Left hindlimb (tissue), 1 donor: ENCODE measurements at regions not wholly inside any gene's neighbourhood (a gene's known extent, or its start where the extent isn't known, plus 50 kb on each side); places are given as distances from the start of the nearest gene placed in this dataset.
"Not testable (repeated sequence)": the region's sequence is repeated elsewhere in the genome, so short reads cannot be mapped to it uniquely, and the experiment has no call there.

Source experiments
- DNase-seq: peaks from one replicate; pipeline ENCODE4 v3.0.0-alpha.2; 2018

DNA sequence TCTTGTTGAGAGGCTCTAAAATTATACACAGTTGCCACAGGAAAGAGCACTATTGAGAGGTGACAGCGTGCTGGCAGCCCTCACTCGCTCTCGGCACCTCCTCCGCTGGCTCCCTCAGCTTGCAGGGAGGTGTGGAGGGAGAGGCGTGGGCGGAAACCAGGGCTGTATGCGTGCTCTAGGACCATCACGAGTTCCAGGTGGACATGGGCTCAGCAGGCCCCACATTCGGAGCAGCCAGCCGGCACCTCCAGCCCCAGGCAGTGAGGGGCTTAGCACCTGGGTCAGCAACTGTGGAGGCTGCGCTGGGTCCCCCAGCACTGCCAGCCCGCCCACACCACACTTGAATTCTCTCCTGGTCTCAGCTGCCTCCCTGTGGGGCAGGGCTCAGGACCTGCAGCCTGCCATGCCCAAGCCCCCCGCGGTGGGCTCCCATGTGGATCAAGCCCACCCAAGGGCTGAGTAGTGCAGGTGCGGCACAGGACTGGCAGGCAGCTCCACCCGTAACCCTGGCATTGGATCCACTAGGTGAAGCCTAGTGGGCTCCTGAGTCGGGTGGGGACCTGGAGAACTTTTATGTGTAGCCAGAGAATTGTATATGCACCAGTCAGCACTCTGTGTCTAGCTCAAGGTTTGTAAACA, 460.6 kb upstream of the ALCAM start:
- no peak for DNase-seq

DNA sequence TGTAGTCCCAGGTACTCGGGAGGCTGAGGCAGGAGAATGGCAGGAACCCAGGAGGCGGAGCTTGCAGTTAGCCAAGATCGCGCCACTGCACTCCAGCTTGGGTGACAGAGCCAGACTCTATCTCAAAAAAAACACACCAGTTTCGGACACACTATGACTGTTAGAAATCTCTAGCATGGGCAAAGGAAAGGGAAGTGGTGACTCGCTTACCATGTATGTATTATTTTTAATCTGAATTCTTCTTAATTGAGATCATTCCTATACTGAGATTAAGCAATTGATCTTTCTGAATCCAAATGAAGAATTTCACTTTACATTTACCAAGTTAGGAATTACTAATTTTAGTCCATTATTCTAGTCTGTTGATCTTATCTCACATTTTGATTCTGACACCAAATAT, 459.2 kb upstream of the ALCAM start:
- no peak for DNase-seq

DNA sequence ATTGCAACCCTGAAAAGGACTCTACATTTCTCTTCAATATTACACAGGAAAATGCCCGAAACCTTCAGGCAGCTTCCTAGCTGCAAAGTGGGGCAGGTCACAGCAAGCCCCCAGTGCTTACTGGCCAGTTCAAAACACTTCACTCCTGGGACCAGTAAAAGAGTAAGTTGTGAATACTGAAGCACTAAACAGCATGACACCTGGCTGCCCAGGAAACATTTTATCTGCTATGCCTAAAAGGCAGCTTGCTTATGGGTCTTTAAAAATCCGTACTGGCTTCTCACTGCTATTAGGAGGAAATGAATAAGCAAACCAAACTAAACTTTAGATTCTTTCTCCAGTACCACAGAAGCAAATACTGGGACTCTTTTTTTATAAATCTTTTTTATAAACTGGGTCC, 457.9 kb upstream of the ALCAM start:
- no peak for DNase-seq

DNA sequence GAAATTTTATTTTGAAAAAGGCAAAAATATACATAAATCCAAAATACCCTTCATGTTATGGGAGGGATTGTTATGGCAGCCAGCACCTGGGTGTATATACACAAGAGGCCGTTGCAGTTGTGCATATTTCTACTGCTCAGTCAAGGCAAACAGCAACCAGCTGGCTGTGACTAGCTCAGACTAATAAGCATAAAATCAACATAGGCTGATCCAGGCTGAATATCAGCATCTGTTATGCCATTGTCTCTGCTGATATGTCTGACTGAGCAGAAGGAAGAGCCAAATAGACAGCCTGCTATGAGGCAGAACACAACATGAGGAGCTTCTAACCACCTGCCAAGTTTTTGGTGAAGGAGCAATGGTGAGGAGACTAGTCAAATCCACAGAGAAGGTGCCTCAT, 457.5 kb upstream of the ALCAM start:
- peak; percentile 26 for DNase-seq

DNA sequence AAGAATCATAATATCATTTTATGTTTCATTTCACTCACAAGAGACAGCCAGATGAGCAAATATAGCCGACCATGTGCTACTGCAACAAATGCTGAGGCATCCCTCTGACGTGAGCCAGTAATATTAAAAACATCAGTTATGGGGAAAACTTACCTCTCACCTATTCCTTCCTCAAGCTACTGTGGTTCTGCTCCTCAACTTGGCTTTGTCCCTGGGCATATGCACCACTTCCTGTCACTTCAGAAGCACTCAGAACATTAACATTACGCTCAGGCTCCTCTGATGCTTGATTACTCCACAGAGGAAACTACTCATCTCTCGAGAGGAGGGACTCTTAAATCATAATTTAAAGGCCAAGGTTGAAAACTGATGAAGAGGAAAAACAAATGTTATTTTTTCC, 457.0 kb upstream of the ALCAM start:
- no peak for DNase-seq

DNA sequence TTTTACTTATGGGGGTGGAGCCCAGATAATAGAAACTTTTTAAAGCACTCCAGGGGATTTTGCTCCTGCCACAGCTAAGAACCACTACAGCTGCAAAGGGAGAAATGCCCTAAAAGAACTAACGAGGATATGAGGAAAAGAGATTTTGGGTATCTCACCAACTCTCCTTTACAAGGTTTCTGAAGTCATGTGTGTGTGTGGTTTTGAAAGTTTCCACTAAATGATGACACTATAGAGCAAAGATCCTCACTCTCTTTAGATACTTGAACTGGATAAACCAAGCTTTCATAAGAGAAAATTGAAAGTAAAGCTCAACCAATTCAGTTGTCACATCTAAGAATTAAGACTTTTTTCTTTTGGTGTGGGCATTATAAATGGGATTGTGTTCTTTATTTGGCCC, 455.3 kb upstream of the ALCAM start:
- DNase-seq: no peak

DNA sequence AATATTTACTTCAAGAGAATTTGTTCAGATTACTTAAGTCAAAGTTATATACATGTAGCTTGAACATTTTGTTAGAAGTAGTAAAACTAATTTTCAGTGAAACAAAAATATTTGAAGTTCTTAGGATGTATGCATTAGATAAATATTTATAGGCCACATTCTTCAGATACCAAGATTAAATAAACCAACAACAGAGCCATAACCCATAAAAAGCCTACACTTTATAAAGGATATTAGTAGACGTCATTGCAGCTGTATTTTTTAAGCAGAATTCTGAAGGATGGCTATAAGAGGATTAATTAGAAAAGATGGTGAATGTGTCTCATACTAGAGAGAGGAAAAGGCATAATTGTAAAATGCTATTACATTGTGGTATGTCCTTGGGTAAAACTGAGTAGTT, 449.7 kb upstream of the ALCAM start:
- DNase-seq: no peak

DNA sequence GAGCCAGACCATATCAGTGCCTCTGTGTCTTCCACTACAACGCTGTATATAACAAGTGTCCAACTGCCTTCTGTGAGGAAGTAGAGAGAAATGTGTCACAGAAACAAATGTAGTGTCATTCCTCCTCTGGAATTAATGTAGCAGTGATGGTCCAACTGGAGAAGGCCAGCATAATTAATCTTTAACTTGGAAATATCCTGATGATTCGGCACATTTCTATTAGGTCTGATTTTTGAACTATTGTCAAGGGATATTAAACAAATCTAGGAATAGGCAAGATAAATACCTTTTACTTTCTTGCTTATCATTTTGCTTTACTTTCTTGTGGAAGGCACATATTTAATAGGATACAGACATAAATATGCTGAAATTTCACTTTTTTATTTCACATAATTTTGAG, 446.2 kb upstream of the ALCAM start:
- DNase-seq: no peak

DNA sequence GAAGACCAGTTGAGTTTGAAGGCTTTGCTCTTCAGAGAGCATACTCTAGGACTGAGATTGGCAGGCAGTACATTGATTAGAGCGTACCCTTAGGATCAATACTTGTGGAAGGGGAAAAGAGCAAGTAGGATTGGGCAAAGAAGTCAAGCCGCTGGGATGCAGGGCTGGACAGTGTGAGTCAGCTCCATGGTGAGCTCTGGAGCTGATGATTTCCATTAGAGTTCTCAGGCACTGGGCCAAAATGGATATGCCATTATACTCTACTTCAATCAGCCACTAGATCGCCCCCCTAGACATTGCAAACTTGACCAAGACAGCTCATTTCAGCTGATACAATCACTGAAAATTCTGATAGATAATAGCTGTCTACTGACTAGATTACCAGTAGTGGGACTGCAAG, 432.7 kb upstream of the ALCAM start:
- no peak for DNase-seq

DNA sequence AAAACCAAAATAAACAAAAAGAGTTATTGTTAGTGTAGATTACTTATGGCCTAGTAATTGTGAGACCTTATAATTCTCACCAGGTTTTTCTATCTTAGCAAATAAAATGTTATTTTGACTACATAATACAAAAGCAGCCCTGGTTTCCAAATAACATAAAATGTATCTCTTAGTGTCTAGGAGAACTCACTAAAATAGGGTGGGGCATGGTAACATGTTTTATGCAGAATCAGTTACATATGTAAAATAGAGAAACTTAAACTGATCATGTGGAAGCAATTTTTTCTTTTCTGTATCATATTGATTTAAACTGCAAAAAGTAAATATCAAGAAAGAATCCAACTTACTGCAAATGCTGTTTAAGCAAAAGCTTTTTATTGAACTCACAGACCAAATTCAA, 431.1 kb upstream of the ALCAM start:
- no peak for DNase-seq

DNA sequence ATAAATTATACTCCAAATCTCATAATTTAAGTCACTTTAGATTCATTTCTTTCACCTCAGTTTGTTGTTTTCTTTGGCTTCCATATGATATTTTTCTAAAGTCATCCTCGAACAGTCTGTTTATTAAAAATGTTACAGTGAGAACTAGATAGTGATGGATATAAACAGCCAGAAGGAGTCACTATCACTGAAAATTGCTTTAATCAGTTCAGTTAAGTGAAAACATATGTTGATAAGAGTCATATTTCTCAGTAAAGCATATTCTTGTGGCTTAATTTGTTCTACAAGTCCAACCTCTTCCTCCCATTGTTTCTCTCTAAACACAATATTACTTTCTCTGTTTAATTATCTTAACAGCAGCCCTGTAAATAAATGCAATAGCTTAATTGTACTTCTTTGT, 427.5 kb upstream of the ALCAM start:
- no peak for DNase-seq

DNA sequence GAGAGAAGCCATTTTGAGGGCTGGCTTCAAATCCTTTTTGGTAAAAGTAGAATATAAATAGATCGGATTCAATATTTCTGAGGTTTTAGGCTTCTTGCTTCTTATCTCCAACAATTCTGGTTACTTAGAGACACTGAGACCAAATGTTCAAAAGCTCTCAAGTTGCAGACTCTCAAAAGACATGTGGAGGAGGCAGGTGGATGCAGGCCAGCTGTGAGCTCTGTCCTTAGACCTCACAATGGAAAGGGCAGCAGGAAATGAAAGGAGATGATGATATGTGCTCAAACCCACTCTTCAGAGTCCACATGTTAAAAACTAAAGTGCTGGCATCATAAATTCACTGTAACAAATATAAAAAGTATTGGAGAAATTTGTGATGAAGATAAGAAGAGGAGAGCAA, 424.9 kb upstream of the ALCAM start:
- no peak for DNase-seq

DNA sequence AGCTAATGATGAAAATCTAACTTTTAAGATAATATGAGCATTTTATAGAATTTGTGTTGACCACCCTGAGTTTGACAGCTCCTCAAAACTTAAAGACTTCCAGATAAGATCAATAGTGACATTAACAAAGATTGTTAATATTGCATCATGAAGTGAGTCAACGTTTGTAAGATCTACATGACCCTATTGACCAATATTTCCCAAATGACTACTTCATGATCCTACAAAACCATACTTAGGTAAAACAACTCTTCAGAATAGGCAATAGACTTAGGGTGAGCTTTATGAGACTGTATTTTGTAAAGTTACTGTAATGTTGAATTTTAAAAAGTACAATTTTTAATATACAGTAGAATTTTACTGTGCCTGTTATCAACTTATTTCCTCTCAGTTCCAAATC, 422.7 kb upstream of the ALCAM start:
- DNase-seq: no peak

DNA sequence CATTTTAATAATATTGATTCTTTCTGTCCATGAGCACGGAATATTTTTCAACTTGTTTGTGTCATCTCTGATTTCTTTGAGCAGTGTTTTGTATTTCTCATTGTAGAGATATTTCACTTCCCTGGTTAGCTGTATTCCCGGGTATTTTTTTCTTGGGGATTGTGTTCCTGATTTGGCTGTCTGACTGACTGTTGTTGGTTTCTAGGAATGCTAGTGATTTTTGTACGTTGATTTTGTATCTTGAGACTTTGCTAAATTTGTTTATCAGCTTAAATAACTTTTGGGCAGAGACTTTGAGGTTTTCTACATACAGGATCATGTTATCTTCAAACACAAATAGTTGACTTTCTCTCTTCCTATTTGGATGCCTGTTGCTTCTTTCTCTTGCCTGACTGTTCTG, 418.8 kb upstream of the ALCAM start:
- no peak for DNase-seq

DNA sequence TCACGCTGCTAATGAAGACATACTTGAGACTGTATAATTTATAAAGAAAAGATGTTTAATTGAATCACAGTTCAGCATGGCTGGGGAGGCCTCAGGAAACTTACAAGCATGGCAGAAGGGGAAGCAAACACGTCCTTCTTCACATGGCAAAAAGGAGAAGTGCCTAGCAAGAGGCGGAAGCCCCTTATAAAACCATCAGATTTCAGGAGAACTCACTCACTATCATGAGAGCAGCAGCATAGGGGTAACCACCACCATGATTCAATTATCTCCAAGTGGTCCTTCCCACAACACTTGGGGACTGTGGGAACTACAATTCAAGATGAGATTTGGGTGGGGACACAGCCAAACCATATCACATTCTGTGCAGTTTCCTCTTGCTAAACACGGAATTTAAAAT, 416.9 kb upstream of the ALCAM start:
- not testable (repeated sequence) for DNase-seq

DNA sequence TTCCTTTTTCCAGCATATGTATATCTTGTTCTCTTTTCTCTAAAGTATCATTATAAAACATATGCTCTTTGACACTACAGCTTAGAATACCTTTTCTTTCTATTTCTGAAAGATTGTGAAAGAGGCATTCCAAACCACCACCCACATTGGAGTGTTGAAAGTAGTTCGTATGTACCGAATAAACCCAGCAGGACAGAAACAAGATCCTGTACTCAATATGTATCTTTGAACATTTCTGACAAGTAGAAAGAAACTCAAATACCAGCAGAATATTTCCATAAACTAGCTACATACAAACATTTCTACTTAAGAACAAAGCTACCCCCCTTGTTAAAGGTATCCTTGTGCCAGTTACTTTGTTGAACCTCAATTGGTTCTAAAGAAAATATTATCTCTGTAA, 415.3 kb upstream of the ALCAM start:
- DNase-seq: no peak

DNA sequence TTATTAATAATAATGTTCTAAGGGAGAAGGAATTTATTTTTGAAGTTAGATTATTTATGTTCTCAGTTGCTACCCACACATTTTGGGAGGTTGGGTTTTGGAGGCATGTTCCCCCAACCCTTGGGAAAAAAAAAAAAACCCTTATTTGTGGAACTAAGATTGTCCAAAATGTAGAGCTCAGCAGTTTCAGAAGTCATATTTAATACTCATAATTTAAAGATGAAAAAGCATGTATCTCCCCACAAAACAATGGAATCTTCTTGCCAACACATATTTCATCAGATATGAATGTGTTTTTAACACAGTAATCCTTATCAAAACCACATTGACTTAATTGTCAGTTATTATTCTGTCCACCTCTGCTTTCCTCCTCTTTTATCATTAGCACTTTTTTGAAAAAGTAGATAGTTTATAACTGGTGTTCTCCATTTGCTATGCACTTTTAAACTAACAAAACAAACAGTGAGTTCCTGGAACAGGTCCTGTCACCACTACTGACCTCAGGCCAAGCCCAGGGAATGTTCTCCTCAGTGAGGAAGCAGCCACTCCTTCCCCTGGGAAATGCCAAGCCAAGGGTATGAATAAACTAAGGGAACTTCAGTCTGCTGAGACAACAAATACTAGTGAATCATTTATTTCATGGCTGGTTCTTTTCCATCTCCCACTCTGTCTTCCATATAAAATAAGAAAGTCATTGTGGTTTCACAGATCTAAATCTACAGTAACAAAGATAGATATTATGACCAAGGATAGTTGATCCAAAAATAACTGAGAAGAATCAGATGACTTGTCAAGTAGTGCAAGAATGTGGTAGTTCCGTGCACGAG, 414.4 kb upstream of the ALCAM start:
- no peak for DNase-seq

DNA sequence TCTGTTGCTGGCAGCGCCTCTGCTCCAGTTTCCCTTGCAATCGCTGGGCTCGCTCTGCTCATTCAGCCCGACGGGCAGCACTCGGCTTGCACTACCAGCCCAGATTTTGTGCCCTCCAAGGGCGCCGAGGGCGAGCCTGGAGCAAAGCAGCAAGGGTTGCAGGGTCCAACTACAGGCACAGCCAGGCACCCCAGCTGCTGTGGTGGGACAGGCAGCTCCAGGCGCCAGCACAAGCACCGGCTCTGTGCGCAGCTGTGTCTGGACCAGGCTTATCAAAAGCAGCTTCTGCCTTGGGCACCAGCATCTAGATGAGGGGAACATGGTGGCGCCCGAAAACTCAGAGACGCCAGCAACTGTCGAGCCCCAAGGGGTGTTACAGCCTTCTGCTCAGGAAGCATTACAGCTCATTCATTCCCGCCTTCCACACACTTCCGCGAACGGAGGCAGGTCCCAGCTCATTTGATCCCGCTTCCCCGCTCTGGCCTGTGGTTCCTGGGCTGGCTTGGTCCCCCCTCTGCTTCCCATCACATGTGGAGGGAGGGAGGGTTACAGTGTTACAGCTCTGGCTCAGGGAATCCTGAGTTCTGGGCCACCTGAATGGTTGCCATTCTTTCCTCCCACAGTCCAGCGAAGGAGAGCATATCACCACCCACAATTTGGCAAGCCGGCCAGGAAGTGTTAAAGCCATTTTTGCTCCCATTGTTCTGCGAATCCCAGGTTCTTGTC, 409.9 kb upstream of the ALCAM start:
- no peak for DNase-seq

DNA sequence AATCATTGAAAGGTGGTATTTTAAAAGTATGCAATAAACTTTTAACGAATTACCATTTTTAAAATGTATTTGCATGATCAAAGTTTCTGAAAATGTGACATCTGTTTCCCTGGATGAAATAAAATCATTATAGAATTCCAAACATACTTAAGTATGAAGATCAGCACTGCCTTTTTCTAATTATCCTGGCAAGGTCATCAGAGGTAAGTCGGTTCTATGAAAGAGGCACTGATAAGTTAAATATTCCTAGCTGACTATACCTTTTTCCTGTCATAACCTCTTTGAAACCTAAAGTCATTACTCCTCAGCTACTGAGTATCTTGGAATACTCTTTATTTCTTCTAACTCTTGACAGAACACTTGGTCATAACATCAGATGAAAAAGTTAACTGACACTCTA, 406.1 kb upstream of the ALCAM start:
- no peak for DNase-seq

DNA sequence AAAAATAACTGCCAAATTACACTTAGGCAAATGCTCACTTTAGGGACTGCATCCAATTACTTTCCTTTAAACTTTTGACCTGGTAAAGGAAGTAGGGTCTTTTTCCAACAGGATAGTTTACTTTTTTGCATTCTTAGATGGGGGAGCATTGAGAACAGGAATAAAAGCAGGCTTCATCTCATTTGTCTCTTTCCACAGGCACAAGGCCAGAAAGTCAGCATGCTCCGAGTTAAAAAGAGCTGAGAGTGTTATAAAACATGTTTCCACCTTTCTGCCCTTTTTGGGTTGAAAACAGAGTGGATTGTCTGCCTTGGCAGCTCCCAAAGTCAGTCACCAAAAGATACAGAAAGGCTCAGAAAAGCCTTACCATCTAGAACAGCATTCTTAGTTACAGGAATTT, 404.9 kb upstream of the ALCAM start:
- DNase-seq: no peak

DNA sequence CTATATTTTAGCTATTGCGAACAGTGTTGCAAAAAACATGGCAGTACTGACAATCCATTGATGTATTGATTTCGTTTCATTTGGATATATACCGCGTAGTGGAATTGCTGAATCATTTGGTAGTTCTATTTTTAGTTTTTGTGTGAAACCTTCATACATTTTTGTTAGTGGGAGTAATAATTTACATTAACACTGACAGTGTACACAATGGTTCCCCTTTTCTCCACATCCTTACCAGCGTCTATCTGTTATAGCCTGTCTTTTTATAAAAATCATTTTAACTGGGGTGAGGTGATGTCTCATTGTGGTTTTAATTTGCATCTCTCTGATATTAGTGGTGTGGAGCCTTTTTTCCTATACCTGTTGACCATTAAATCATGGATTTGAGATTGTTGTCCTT, 392.4 kb upstream of the ALCAM start:
- no peak for DNase-seq

DNA sequence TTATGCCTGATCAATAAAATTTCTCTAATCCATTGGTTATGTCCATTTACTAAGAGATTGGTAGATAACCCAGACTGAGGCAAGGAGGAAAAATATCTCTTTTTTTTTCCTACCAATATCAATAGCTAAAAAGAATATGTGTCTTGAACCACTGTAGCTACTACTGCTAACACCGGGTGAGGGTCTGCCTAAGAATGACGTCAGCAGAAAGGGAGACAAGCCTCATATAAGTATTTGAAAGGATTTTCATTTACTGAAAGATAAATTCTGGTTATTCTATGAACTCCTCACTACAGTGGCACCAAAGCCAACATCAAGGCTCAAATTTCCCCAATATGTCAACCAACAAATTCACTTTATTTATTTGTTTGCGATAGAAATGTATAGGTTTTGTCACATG, 389.0 kb upstream of the ALCAM start:
- no peak for DNase-seq

DNA sequence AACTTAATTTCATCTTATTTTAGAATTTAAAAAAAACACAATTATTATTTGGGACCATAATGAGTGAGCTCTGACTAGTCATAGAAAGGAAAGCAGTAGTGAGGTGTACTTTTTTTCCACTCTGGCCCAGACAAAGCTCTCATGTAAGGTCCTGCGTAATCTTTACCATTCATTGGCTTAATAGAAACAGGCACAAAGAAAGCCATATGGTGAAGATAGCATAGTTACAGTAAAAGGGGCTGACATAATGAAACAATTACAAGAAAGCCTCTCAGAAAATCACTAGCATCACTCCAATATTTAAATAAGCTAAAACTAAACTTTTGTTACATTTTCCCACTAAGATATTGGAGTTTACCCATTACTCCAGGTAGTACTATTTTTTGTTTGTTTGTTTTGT, 384.6 kb upstream of the ALCAM start:
- DNase-seq: no peak

DNA sequence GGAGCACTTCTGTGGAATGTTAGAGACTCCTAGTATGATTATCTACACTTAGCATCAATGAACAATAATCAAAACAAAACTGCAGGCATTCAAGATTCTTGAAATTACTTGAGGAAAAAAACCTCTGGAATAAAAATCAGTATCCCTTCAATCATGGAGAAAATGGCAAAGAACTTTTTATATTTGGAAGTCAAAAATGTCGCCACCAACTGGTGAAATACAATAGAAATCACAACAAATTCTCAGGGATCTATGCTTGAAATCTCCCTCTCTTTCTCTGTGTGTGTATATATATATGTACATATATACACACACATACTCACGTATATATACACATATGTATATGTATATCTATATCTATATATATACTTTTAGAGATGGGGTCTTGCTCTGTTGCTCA, 378.9 kb upstream of the ALCAM start:
- DNase-seq: no peak
